GM12873 (cell line): ENCODE measurements at regions not wholly inside any gene's neighbourhood (a gene's known extent, or its start where the extent isn't known, plus 50 kb on each side); places are given as distances from the start of the nearest gene placed in this dataset.

Experiments
- TF ChIP-seq, protein P1 (sequence below): IDR thresholded peaks from 2 replicates; pipeline ENCODE4 v1.5.1; 2012; ENCODE audit warnings: low read depth, mild to moderate bottlenecking, moderate library complexity, low read length, control low read depth; ENCODE audit not compliant: insufficient read depth; ENCODE audit errors: missing control alignments

DNA sequence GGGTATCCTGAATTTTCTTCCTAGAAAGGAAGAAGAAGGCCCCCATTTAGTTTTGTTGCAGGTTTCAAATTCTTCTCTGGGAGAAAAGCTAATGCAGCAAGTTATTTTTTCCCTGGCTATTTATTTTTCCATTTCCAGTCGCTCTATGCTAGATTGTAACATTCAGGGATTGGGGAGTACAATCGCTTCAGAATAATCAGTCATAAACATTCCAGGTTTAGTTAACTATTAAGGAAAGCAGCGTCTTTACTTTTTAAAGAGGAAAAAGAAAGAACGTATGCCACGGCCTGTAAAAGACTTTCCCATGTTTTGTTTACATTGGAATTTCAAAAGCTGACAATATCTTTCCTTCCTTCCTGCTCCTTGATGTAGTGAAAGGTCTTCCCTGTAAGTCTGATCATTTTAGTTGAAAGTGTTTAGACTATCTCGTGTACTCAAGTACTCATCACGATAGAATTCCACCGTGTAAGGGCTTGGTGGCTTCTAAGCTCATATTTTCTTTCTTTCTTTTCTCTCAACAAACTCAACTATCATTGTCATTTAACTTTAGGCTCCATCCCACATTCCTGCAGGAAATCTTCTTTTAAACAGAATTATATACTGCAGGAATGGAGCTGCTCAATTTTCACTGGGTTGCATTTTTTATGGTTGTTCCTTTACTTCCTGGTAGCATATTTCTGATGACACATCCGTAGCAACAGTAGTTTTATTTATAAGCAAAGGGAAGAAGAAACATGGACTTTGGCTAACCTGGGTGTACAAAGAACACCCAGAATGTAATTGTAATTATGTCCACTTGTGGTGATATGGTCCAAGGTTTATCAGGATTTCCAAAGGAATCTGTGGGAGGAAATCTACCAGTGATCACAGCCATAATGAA lies 213.1 kb upstream of the FAT1 start:
- TF ChIP-seq, protein P1, sequence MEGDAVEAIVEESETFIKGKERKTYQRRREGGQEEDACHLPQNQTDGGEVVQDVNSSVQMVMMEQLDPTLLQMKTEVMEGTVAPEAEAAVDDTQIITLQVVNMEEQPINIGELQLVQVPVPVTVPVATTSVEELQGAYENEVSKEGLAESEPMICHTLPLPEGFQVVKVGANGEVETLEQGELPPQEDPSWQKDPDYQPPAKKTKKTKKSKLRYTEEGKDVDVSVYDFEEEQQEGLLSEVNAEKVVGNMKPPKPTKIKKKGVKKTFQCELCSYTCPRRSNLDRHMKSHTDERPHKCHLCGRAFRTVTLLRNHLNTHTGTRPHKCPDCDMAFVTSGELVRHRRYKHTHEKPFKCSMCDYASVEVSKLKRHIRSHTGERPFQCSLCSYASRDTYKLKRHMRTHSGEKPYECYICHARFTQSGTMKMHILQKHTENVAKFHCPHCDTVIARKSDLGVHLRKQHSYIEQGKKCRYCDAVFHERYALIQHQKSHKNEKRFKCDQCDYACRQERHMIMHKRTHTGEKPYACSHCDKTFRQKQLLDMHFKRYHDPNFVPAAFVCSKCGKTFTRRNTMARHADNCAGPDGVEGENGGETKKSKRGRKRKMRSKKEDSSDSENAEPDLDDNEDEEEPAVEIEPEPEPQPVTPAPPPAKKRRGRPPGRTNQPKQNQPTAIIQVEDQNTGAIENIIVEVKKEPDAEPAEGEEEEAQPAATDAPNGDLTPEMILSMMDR: no peak

- TF ChIP-seq, protein P1: no peak
Measured at GRCh38 chr4:186939226-186939625, 215.6 kb upstream of the FAT1 start.

- TF ChIP-seq, protein P1: no peak
Measured at GRCh38 chr4:186939766-186940165, 216.1 kb upstream of the FAT1 start.

DNA sequence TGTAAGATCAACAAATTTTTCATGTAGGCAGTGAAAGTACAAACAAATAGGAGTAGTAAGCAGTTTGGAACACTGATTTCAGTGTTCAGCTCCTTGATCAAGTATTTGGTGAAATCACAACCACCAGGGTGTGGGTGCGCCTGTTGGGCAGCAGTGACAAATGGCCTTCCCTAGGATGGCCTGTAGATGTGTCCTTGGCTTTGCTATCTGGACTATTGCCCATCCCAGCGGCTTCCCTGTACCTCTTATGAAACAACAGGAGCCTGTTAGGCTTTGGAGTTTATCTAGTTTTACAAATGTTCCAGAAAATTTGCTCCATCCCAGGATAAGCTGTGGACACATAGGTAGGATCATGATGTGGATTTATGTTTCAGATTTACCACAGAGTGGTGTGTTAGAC lies 216.8 kb upstream of the FAT1 start:
- TF ChIP-seq, protein P1: no peak

DNA sequence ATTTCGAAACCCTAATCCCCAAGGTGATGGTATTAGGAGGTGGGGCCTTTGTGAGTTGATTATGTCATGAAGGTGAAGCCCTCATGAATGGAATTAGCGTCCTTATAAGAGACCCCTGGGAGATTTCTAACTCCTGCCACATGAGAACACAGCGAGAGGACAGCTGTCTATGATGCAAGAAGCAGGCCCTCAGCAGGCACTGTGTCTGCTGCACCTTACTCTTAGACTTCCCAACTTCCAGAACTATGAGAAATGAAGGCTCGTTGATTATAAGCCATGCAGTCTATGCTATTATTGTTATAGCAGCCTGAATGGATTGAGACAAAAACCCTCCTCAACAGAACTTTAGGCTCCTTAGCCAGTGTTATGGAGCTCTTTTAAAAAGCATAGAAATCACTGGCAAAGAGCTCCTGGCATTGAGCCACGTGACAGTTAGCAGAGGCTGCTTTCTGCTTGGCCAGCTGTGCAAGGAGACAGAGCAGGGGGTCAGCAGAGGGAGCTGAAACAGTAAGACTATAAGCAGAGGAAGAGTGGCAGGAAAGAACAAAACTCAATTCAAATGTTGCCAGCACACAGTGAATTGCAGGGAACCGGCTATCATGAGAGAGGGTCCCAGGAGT lies 219.2 kb upstream of the FAT1 start:
- TF ChIP-seq, protein P1: no peak

GRCh38 chr4:186943411-186943810 lies 219.8 kb upstream of the FAT1 start:
- TF ChIP-seq, protein P1: no peak

GRCh38 chr4:186946136-186946535 lies 222.5 kb upstream of the FAT1 start:
- TF ChIP-seq, protein P1: no peak
